DOHH2 (cell line): ENCODE measurements at regions not wholly inside any gene's neighbourhood (a gene's known extent, or its start where the extent isn't known, plus 50 kb on each side); places are given as distances from the start of the nearest gene placed in this dataset.

ENCODE experiments used
- H3F3A ChIP-seq: fragments of 200-600 bp; sonication (generic), shearing (Covaris generic); 2 replicates; pipeline ENCODE4 v1.6.0; 2016; ENCODE audit warnings: antibody characterized with exemption, mild to moderate bottlenecking; ENCODE audit not compliant: control insufficient read depth, insufficient read depth
- H3K27ac ChIP-seq: fragments of 200-600 bp; sonication (generic); 2 replicates; pipeline ENCODE4 v1.5.1; 2014; ENCODE audit warnings: low read depth, mild to moderate bottlenecking, low read length, moderate library complexity
- H3K27me3 ChIP-seq: fragments of 200-600 bp; sonication (generic); 2 replicates; pipeline ENCODE4 v1.6.1; 2014; ENCODE audit warnings: mild to moderate bottlenecking, low read length, mixed read lengths; ENCODE audit not compliant: control insufficient read depth
- H3K36me3 ChIP-seq: fragments of 200-600 bp; sonication (generic); 2 replicates; pipeline ENCODE4 v1.6.1; 2014; ENCODE audit warnings: mild to moderate bottlenecking, low read length, moderate library complexity, mixed read lengths; ENCODE audit not compliant: control insufficient read depth
- H3K4me1 ChIP-seq: fragments of 200-600 bp; sonication (generic); 2 replicates; pipeline ENCODE4 v1.6.1; 2014; ENCODE audit warnings: mild to moderate bottlenecking, low read length, mixed read lengths; ENCODE audit not compliant: control insufficient read depth
- H3K4me2 ChIP-seq: fragments of 200-600 bp; sonication (generic); 2 replicates; pipeline ENCODE4 v1.6.0; 2014; ENCODE audit warnings: mild to moderate bottlenecking, low read length, moderate library complexity
- H3K4me3 ChIP-seq: fragments of 200-600 bp; sonication (generic); 2 replicates; pipeline ENCODE4 v1.5.1; 2014; ENCODE audit warnings: mild to moderate bottlenecking, low read length, mixed read lengths
- H3K79me2 ChIP-seq: fragments of 200-600 bp; sonication (generic); 2 replicates; pipeline ENCODE4 v1.6.1; 2014; ENCODE audit warnings: mild to moderate bottlenecking, low read length, mixed read lengths; ENCODE audit not compliant: control insufficient read depth
- H3K9me2 ChIP-seq: fragments of 200-600 bp; sonication (generic); replicated peaks from 2 replicates; pipeline ENCODE4 v1.6.1; 2014; ENCODE audit warnings: mild to moderate bottlenecking, low read length, mixed read lengths; ENCODE audit not compliant: control insufficient read depth
- H3K9me3 ChIP-seq: fragments of 200-600 bp; sonication (generic); 2 replicates; pipeline ENCODE4 v1.6.1; 2014; ENCODE audit warnings: antibody characterized with exemption, low read length, mixed read lengths; ENCODE audit not compliant: control insufficient read depth, insufficient read depth
- H4K20me1 ChIP-seq: fragments of 200-600 bp; sonication (generic); 2 replicates; pipeline ENCODE4 v1.6.0; 2014; ENCODE audit warnings: low read depth, mild to moderate bottlenecking, antibody characterized with exemption, low read length, moderate library complexity; ENCODE audit not compliant: control insufficient read depth, insufficient read depth
- EZH2phosphoT487 ChIP-seq: fragments of 200-600 bp; sonication (generic); IDR thresholded peaks from 2 replicates; pipeline ENCODE4 v1.6.1; 2017; ENCODE audit warnings: borderline replicate concordance, mild to moderate bottlenecking, antibody characterized with exemption, low read length, moderate library complexity, mixed read lengths
- TF ChIP-seq, protein P1 (sequence below): fragments of 200-600 bp; sonication (generic); IDR thresholded peaks from one replicate; pipeline ENCODE4 v1.5.1; 2014; ENCODE audit warnings: antibody characterized with exemption, mild to moderate bottlenecking, low read depth, low read length; ENCODE audit not compliant: poor library complexity, severe bottlenecking

DNA sequence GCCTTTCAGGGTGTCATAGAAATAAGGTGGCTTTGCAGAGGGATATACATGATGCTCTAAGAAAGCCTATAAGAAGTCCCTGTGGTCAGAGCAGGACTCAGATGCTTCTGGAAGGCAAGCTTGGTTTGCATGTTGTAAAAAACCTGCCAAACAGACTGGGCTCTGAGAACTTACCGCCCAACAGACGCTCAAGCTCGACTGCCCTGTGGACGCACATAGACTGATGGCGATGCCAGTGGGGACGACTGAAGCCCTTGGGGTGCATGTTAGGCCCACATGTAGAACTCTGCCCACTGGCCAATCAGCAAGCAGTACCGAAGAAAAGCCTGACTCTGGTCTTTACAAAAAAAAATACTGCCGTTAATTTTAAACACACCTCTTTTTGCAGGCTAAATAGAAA is 133.8 kb downstream of the NAV1 start:
- H3K4me1 ChIP-seq = no peaks in the 10 kb centered on the region
- H3K9me3 ChIP-seq = no peaks in the 10 kb centered on the region
- H3K27me3 ChIP-seq = peaks cover 4% of the 10 kb centered on the region; the same call in 1 of the 2 replicates
- no peaks in the 10 kb centered on the region for H4K20me1 ChIP-seq
- H3K36me3 ChIP-seq = no peaks in the 10 kb centered on the region
- H3F3A ChIP-seq = no peaks in the 10 kb centered on the region
- no peak overlapping the region for H3K4me3 ChIP-seq
- H3K27ac ChIP-seq = no peak overlapping the region
- no peak overlapping the region for H3K4me2 ChIP-seq
- no peak for TF ChIP-seq EZH2phosphoT487
- TF ChIP-seq, protein P1, sequence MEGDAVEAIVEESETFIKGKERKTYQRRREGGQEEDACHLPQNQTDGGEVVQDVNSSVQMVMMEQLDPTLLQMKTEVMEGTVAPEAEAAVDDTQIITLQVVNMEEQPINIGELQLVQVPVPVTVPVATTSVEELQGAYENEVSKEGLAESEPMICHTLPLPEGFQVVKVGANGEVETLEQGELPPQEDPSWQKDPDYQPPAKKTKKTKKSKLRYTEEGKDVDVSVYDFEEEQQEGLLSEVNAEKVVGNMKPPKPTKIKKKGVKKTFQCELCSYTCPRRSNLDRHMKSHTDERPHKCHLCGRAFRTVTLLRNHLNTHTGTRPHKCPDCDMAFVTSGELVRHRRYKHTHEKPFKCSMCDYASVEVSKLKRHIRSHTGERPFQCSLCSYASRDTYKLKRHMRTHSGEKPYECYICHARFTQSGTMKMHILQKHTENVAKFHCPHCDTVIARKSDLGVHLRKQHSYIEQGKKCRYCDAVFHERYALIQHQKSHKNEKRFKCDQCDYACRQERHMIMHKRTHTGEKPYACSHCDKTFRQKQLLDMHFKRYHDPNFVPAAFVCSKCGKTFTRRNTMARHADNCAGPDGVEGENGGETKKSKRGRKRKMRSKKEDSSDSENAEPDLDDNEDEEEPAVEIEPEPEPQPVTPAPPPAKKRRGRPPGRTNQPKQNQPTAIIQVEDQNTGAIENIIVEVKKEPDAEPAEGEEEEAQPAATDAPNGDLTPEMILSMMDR = no peak
- H3K9me2 ChIP-seq = no peaks in the 10 kb centered on the region
- no peaks in the 10 kb centered on the region for H3K79me2 ChIP-seq

GRCh38 chr1:201673093-201673492 is 134.2 kb downstream of the NAV1 start:
- H3K4me1 ChIP-seq = no peaks in the 10 kb centered on the region
- no peaks in the 10 kb centered on the region for H3K79me2 ChIP-seq

GRCh38 chr1:201673915-201674314 is 135.0 kb downstream of the NAV1 start:
- H3F3A ChIP-seq = no peaks in the 10 kb centered on the region
- no peaks in the 10 kb centered on the region for H3K79me2 ChIP-seq
- TF ChIP-seq, protein P1 = no peak
- TF ChIP-seq EZH2phosphoT487 = no peak
- H3K9me2 ChIP-seq = no peaks in the 10 kb centered on the region
- H3K4me1 ChIP-seq = no peaks in the 10 kb centered on the region
- H3K9me3 ChIP-seq = no peaks in the 10 kb centered on the region
- no peak overlapping the region for H3K4me2 ChIP-seq
- H3K36me3 ChIP-seq = no peaks in the 10 kb centered on the region
- no peak overlapping the region for H3K4me3 ChIP-seq
- H3K27ac ChIP-seq = no peak overlapping the region
- no peaks in the 10 kb centered on the region for H4K20me1 ChIP-seq
- peaks cover 13% of the 10 kb centered on the region for H3K27me3 ChIP-seq

More at GRCh38 chr1:201673093-201673492, 134.2 kb downstream of the NAV1 start:
- Histone ChIP-seq H3K4me3 (no peak overlapping the region), H3K36me3 (no peaks in the 10 kb centered on the region), H3K9me3 (no peaks in the 10 kb centered on the region), H3K9me2 (no peaks in the 10 kb centered on the region), H3K27ac (no peak overlapping the region), H4K20me1 (no peaks in the 10 kb centered on the region), H3F3A (no peaks in the 10 kb centered on the region), H3K27me3 (peaks cover 7% of the 10 kb centered on the region), H3K4me2 (no peak overlapping the region)
- TF ChIP-seq, protein P1 = no peak
- no peak for TF ChIP-seq EZH2phosphoT487

DNA sequence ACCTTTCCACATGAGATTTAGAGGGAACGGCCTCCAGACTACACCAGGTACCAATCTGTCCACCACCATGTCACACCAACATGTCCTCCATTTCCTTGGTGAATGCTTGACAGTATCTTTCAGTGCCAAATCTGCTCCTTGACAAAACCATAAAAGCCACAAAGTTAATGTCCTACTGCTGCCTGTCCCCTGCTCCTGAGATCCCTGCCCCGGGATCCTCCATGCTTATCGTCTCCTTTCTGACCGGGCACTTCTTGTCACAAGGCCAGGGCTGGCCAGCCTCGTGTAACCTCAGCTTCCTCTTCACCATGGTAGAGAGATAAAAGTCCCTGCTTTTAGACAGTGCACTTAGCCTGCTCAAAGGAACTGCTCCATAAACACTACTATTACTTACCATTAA is 136.2 kb downstream of the NAV1 start:
- H3K27me3 ChIP-seq = peaks cover 13% of the 10 kb centered on the region
- H3K9me2 ChIP-seq = no peaks in the 10 kb centered on the region
- H3K36me3 ChIP-seq = no peaks in the 10 kb centered on the region
- H3F3A ChIP-seq = no peaks in the 10 kb centered on the region
- H3K27ac ChIP-seq = no peak overlapping the region
- H4K20me1 ChIP-seq = no peaks in the 10 kb centered on the region
- H3K4me1 ChIP-seq = no peaks in the 10 kb centered on the region
- no peaks in the 10 kb centered on the region for H3K9me3 ChIP-seq
- H3K79me2 ChIP-seq = no peaks in the 10 kb centered on the region
- no peak for TF ChIP-seq EZH2phosphoT487
- TF ChIP-seq, protein P1 = no peak
- H3K4me3 ChIP-seq = no peak overlapping the region
- no peak overlapping the region for H3K4me2 ChIP-seq
